ENCODE measurements at regions not wholly inside any gene's neighbourhood (a gene's known extent, or its start where the extent isn't known, plus 50 kb on each side); places are given as distances from the start of the nearest gene placed in this dataset.

DNA sequence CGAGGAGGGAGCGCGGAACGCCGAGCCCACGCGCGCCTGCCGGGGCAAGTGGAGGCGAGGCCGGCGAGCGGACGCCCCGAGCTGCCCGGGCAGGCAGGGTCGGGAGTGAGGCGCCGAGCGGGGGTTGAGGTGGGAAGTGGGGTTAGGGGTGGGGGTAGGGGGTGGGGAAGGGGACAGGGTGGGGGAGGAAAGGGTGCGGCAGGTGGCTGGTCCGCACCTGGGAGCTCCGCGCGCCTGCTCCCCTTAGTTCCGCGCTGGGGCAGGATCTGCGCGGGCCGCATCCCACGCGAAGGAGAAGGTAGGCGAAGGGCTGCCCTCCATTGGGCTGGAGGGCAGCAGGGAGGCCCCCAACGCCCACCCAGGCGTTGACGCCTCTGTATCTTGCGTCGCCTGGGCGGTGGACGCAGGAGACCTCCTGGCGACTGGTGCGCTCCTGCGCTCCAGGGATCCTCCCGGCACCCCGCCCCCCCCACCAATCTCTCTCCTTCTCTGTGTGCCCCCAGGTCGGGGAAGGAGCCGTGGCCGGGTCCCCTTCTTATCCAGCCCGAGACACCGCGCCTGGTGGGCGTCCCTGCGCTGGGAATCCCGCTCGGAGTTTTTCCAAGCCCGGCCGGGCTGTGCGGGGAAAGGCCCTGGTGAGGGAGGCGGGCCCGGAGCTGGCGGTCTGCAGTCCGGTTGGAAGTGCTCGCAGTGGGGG is 51.3 kb upstream of the AMZ2 start:
- peaks cover 75% of the 10 kb centered on the region for H3K27me3 Mint-ChIP-seq (ENCODE audit: insufficient read depth, unreplicated experiment)
- no peaks in the 10 kb centered on the region for H3K4me1 Mint-ChIP-seq (ENCODE audit: insufficient read depth, unreplicated experiment)
- no peak for DNase-seq (ENCODE audit: unreplicated experiment)
- ChIA-PET POLR2A (interaction anchor here (0.7 kb wide), 1 partner anchor 10 kb away, joined by 3 read pairs; no protein-coding TSS in a partner anchor), CTCF (interaction anchor here (0.6 to 1.3 kb wide), 2 partner anchors 24 to 154 kb away, joined by 3 to 4 read pairs; no protein-coding TSS in a partner anchor)
- no peaks in the 10 kb centered on the region for H3K9me3 Mint-ChIP-seq (ENCODE audit: unreplicated experiment)
- H3K27ac Mint-ChIP-seq (ENCODE audit: low read depth, unreplicated experiment): no peak overlapping the region
- H3K36me3 Mint-ChIP-seq (ENCODE audit: insufficient read depth, unreplicated experiment): no peaks in the 10 kb centered on the region
- intact Hi-C loops (cut with micrococcal nuclease): no loop called here
- TF ChIP-seq, protein P1, sequence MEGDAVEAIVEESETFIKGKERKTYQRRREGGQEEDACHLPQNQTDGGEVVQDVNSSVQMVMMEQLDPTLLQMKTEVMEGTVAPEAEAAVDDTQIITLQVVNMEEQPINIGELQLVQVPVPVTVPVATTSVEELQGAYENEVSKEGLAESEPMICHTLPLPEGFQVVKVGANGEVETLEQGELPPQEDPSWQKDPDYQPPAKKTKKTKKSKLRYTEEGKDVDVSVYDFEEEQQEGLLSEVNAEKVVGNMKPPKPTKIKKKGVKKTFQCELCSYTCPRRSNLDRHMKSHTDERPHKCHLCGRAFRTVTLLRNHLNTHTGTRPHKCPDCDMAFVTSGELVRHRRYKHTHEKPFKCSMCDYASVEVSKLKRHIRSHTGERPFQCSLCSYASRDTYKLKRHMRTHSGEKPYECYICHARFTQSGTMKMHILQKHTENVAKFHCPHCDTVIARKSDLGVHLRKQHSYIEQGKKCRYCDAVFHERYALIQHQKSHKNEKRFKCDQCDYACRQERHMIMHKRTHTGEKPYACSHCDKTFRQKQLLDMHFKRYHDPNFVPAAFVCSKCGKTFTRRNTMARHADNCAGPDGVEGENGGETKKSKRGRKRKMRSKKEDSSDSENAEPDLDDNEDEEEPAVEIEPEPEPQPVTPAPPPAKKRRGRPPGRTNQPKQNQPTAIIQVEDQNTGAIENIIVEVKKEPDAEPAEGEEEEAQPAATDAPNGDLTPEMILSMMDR (IDR thresholded peaks at IDR 0.05; ENCODE audit: unreplicated experiment): no peak
- H3K4me3 Mint-ChIP-seq (ENCODE audit: unreplicated experiment): peak overlapping the region; percentile 46
- no TSS peak for BruUV-seq (replicated peaks)

DNA sequence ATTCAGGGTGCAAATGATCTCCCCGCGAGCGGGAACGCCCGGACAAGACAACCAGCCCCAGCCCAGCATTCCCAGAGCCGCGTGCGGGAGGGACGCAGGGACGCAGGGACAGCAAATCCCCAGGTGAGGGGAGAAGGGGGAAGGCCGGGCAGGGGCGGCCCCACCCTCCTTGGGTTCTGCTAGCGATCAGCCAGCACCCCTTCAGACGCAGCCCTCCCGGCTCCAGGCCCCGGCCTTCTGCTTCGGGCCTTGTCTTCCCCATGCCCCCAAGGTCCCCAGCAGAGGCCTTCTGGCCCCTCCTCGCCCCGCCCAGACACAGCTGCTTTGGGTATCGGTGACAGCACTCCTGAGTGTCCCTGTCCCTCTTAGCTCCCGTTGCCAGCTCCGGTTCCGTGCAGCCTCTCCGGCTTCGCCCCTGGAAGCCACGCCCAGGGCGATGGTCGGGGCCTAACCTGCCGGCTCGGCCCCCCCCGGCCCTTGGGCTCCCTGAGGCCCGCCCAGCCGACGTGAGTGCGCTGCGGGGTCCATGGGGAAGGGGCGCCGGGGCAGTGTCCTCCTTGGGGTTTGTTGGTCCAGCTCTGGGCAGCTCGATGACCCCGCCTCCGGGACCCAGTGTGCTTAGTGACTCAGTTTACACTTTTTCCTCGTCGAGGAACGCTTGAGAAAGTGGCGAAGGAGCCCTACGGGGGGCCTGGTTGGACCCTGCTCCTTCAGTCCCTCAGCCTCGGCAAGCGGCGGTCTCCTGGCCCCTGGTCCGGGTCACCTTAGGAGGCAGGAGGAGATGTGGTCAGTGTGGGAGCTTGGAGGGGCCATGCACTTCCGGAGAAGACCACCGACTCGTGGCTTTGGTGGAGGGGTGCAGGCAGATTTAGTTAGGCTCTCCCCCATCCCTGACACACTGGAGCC is 50.5 kb upstream of the AMZ2 start:
- ChIA-PET POLR2A (interaction anchor here (0.7 kb wide), 1 partner anchor 11 kb away, joined by 3 read pairs; no protein-coding TSS in a partner anchor), CTCF (interaction anchor here (0.6 kb wide), 4 partner anchors 24 to 314 kb away, joined by 3 to 5 read pairs (median 3); no protein-coding TSS in a partner anchor)

DNA sequence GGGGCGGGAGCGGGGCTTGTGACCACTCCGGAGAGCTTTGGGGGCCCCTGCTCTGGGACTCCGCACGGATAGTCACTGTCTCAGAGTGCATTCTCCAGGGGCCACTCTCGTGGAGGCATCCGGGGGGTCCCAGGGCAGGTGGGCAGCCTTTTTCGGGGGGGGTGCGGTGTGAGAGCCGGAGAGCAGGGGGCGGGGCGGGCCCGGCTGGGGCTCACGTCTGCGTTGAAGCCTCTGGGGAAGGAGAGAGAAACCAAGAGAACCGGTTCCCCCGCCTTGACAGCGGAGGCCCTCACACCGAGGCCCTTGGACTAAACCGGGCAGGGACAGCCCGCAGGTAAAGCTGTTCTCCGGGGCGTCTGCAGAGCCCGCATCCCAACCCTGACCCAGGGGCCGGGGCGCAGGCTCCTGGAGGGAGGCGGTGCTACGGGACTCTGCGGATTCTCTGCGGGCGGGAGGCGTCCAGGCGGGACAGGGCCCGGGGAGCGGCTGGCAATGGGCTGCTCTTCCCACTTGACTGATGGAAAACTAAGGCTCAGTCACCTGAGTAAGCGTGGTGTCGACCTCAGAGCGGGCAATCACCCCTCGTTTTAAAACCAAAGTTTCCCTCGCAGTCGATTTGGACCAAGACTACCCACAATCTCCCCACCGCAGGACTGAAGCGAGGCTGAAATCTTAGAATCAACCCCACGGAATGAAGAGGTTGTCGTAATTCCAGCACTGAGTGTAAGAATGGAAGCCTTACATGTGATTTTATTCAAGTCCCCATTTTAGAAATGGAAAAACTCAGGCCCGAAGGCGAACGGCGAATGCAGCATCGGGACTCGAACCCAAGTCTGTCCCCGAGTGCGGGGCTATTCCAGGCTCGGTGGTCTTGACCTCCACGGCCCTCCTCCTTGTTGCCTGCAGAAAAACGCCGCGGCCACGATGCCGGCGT is 49.6 kb upstream of the AMZ2 start:
- no TSS peak for BruUV-seq (replicated peaks)
- DNase-seq (ENCODE audit: unreplicated experiment): no peak
- CTCF ChIA-PET: interaction anchor here (0.6 to 4.7 kb wide), 4 partner anchors 23 to 313 kb away, joined by 3 to 40 read pairs (median 4); no protein-coding TSS in a partner anchor
- TF ChIP-seq, protein P1 (IDR thresholded peaks at IDR 0.05; ENCODE audit: unreplicated experiment): no peak
- POLR2A ChIA-PET: no interaction called here
- intact Hi-C loops (cut with micrococcal nuclease): no loop called here
- Mint-ChIP-seq H3K4me3 (ENCODE audit: unreplicated experiment) (no peak overlapping the region), H3K9me3 (ENCODE audit: unreplicated experiment) (no peaks in the 10 kb centered on the region), H3K4me1 (ENCODE audit: insufficient read depth, unreplicated experiment) (no peaks in the 10 kb centered on the region), H3K27ac (ENCODE audit: low read depth, unreplicated experiment) (no peak overlapping the region), H3K36me3 (ENCODE audit: insufficient read depth, unreplicated experiment) (no peaks in the 10 kb centered on the region), H3K27me3 (ENCODE audit: insufficient read depth, unreplicated experiment) (peaks cover 57% of the 10 kb centered on the region)

More for the DNA sequence above, 50.5 kb upstream of the AMZ2 start:
- no TSS peak for BruUV-seq (replicated peaks)
- H3K4me3 Mint-ChIP-seq (ENCODE audit: unreplicated experiment): no peak overlapping the region
- intact Hi-C loops (cut with micrococcal nuclease): no loop called here
- TF ChIP-seq, protein P1 (IDR thresholded peaks at IDR 0.05; ENCODE audit: unreplicated experiment): no peak
- H3K27ac Mint-ChIP-seq (ENCODE audit: low read depth, unreplicated experiment): no peak overlapping the region
- no peaks in the 10 kb centered on the region for H3K9me3 Mint-ChIP-seq (ENCODE audit: unreplicated experiment)
- DNase-seq (ENCODE audit: unreplicated experiment): no peak
- H3K27me3 Mint-ChIP-seq (ENCODE audit: insufficient read depth, unreplicated experiment): peaks cover 67% of the 10 kb centered on the region
- no peaks in the 10 kb centered on the region for H3K36me3 Mint-ChIP-seq (ENCODE audit: insufficient read depth, unreplicated experiment)
- no peaks in the 10 kb centered on the region for H3K4me1 Mint-ChIP-seq (ENCODE audit: insufficient read depth, unreplicated experiment)

All from MCF 10A (cell line).